IPS DF 6.9 (cell line): ENCODE measurements at regions not wholly inside any gene's neighbourhood (a gene's known extent, or its start where the extent isn't known, plus 50 kb on each side); places are given as distances from the start of the nearest gene placed in this dataset.

Experiments
- DNase-seq: peaks from one replicate; pipeline ENCODE4 v3.0.0-alpha.2; 2013; ENCODE audit warnings: low read depth, low spot score
- H3K27ac ChIP-seq: one replicate; pipeline ENCODE4 v1.5.1; 2013; ENCODE audit warnings: low read length, control low read depth
- H3K27me3 ChIP-seq: 2 replicates; pipeline ENCODE4 v1.6.1; 2013; ENCODE audit warnings: mild to moderate bottlenecking, low read length; ENCODE audit not compliant: control insufficient read depth, insufficient read depth
- H3K36me3 ChIP-seq: 2 replicates; pipeline ENCODE4 v1.6.1; 2013; ENCODE audit warnings: low read length; ENCODE audit not compliant: control insufficient read depth, insufficient read depth
- H3K4me1 ChIP-seq: 2 replicates; pipeline ENCODE4 v1.6.1; 2013; ENCODE audit warnings: low read length; ENCODE audit not compliant: control insufficient read depth, insufficient read depth
- H3K4me3 ChIP-seq: 2 replicates; pipeline ENCODE4 v1.5.1; 2013; ENCODE audit warnings: mild to moderate bottlenecking, low read length
- H3K9me3 ChIP-seq: 2 replicates; pipeline ENCODE4 v1.6.1; 2013; ENCODE audit warnings: low read length, inconsistent platforms; ENCODE audit not compliant: control insufficient read depth, insufficient read depth
- WGBS: extraction: QIAGEN DNeasy Blood & Tissue Kit; methylation state at CpG from one replicate; pipeline ENCODE4 v1.1.7; 2013; ENCODE audit warnings: mixed read lengths, missing lambda C conversion rate; ENCODE audit not compliant: insufficient read length, insufficient coverage; 5-methylcytosine and 5-hydroxymethylcytosine counted together

- DNase-seq, result no peak
- Histone ChIP-seq H3K27ac (no peak overlapping the region), H3K4me1 (no peaks in the 10 kb centered on the region), H3K27me3 (no peaks in the 10 kb centered on the region), H3K9me3 (no peaks in the 10 kb centered on the region), H3K36me3 (no peaks in the 10 kb centered on the region), H3K4me3 (no peak overlapping the region)
- WGBS, result no CpG with 5 or more reads among the region's 1 CpG
These were observed 612.8 kb upstream of the MGMT start for GRCh38 chr10:128854204-128854603.

GRCh38 chr10:128854963-128855362 is 612.1 kb upstream of the MGMT start:
- H3K36me3 ChIP-seq, result no peaks in the 10 kb centered on the region
- DNase-seq, result no peak
- no peaks in the 10 kb centered on the region for H3K9me3 ChIP-seq
- H3K4me1 ChIP-seq, result no peaks in the 10 kb centered on the region
- H3K4me3 ChIP-seq, result no peak overlapping the region
- WGBS, result no CpG with 5 or more reads among the region's 5 CpGs
- no peak overlapping the region for H3K27ac ChIP-seq
- H3K27me3 ChIP-seq, result no peaks in the 10 kb centered on the region

GRCh38 chr10:128855618-128856428 is 611.2 kb upstream of the MGMT start:
- Histone ChIP-seq H3K9me3 (no peaks in the 10 kb centered on the region), H3K36me3 (no peaks in the 10 kb centered on the region), H3K27me3 (no peaks in the 10 kb centered on the region), H3K27ac (no peak overlapping the region), H3K4me1 (no peaks in the 10 kb centered on the region), H3K4me3 (no peak overlapping the region)
- no peak for DNase-seq
- whole genome bisulfite sequencing, result no CpG with 5 or more reads among the region's 14 CpGs

GRCh38 chr10:128859738-128860386 is 607.2 kb upstream of the MGMT start:
- peak; percentile 27 for DNase-seq
- no peaks in the 10 kb centered on the region for H3K27me3 ChIP-seq
- H3K4me1 ChIP-seq, result no peaks in the 10 kb centered on the region
- no peaks in the 10 kb centered on the region for H3K9me3 ChIP-seq
- H3K27ac ChIP-seq, result no peak overlapping the region
- no CpG with 5 or more reads among the region's 8 CpGs for WGBS
- H3K4me3 ChIP-seq, result no peak overlapping the region
- H3K36me3 ChIP-seq, result no peaks in the 10 kb centered on the region

GRCh38 chr10:128860574-128860973 is 606.5 kb upstream of the MGMT start:
- no CpG with 5 or more reads among the region's 9 CpGs for WGBS

GRCh38 chr10:128861018-128861901 is 605.8 kb upstream of the MGMT start:
- no peak overlapping the region for H3K27ac ChIP-seq

More at GRCh38 chr10:128860574-128860973, 606.5 kb upstream of the MGMT start:
- Histone ChIP-seq H3K36me3 (no peaks in the 10 kb centered on the region), H3K27me3 (no peaks in the 10 kb centered on the region), H3K4me1 (no peaks in the 10 kb centered on the region), H3K4me3 (no peak overlapping the region), H3K9me3 (no peaks in the 10 kb centered on the region), H3K27ac (no peak overlapping the region)
- DNase-seq, result no peak

GRCh38 chr10:128863411-128863810 is 603.6 kb upstream of the MGMT start:
- Histone ChIP-seq H3K9me3 (no peaks in the 10 kb centered on the region), H3K27me3 (no peaks in the 10 kb centered on the region), H3K4me3 (no peak overlapping the region), H3K4me1 (no peaks in the 10 kb centered on the region), H3K36me3 (no peaks in the 10 kb centered on the region), H3K27ac (no peak overlapping the region)
- no CpG with 5 or more reads among the region's 6 CpGs for WGBS
- no peak for DNase-seq

More at GRCh38 chr10:128861018-128861901, 605.8 kb upstream of the MGMT start:
- Histone ChIP-seq H3K4me1 (no peaks in the 10 kb centered on the region), H3K4me3 (no peak overlapping the region), H3K36me3 (no peaks in the 10 kb centered on the region), H3K9me3 (no peaks in the 10 kb centered on the region), H3K27me3 (no peaks in the 10 kb centered on the region)
- no peak for DNase-seq
- WGBS, result no CpG with 5 or more reads among the region's 15 CpGs

GRCh38 chr10:128863823-128864405 is 603.1 kb upstream of the MGMT start:
- Histone ChIP-seq H3K9me3 (no peaks in the 10 kb centered on the region), H3K36me3 (no peaks in the 10 kb centered on the region), H3K4me1 (no peaks in the 10 kb centered on the region), H3K4me3 (no peak overlapping the region), H3K27ac (no peak overlapping the region), H3K27me3 (no peaks in the 10 kb centered on the region)
- no CpG with 5 or more reads among the region's 8 CpGs for WGBS
- DNase-seq, result no peak

GRCh38 chr10:128864554-128865295 is 602.3 kb upstream of the MGMT start:
- no peak overlapping the region for H3K4me3 ChIP-seq
- no peaks in the 10 kb centered on the region for H3K36me3 ChIP-seq
- no peaks in the 10 kb centered on the region for H3K9me3 ChIP-seq
- no peaks in the 10 kb centered on the region for H3K4me1 ChIP-seq
- no CpG with 5 or more reads among the region's 13 CpGs for whole genome bisulfite sequencing
- H3K27me3 ChIP-seq, result no peaks in the 10 kb centered on the region
- DNase-seq, result no peak
- no peak overlapping the region for H3K27ac ChIP-seq
